Neutrophil (primary cell): ENCODE measurements at regions not wholly inside any gene's neighbourhood (a gene's known extent, or its start where the extent isn't known, plus 50 kb on each side); places are given as distances from the start of the nearest gene placed in this dataset.

ENCODE experiments used
- H3K27ac ChIP-seq: fragments of 200-600 bp; sonication (generic); 2 replicates; pipeline ENCODE4 v1.5.1; 2016; ENCODE audit warnings: mild to moderate bottlenecking, moderate library complexity
- H3K27me3 ChIP-seq: fragments of 200-600 bp; sonication (generic); 2 replicates; pipeline ENCODE4 v1.6.0; 2016; ENCODE audit warnings: mild to moderate bottlenecking
- H3K36me3 ChIP-seq: fragments of 200-600 bp; sonication (generic); 2 replicates; pipeline ENCODE4 v1.5.1; 2017
- H3K4me1 ChIP-seq, 2 experiments: fragments of 200-600 bp in 1 of 2; sonication (generic) in 1 of 2; 1 replicate in 1 of 2; 2 replicates in 1 of 2; pipeline versions ENCODE4 v1.5.1 to v1.6.1; 2013 to 2016; ENCODE audit warnings: low read depth in 1 of 2, low read length in 1 of 2, mild to moderate bottlenecking in 1 of 2, moderate library complexity in 1 of 2; ENCODE audit not compliant: control insufficient read depth in 1 of 2, insufficient read depth in 1 of 2
- H3K4me3 ChIP-seq, 2 experiments: fragments of 200-600 bp in 1 of 2; sonication (generic) in 1 of 2; 1 replicate in 1 of 2; 2 replicates in 1 of 2; pipeline ENCODE4 v1.5.1; 2013 to 2016; ENCODE audit warnings: low read depth in 1 of 2, low read length in 1 of 2, mild to moderate bottlenecking in 1 of 2, moderate library complexity in 1 of 2
- H3K9me3 ChIP-seq: fragments of 200-600 bp; sonication (generic); 2 replicates; pipeline ENCODE4 v1.5.1; 2016
- TF ChIP-seq, protein P1 (sequence below): fragments of 200-600 bp; sonication (generic); IDR thresholded peaks from 2 replicates; pipeline ENCODE4 v1.5.1; 2016; ENCODE audit warnings: antibody characterized with exemption

DNA sequence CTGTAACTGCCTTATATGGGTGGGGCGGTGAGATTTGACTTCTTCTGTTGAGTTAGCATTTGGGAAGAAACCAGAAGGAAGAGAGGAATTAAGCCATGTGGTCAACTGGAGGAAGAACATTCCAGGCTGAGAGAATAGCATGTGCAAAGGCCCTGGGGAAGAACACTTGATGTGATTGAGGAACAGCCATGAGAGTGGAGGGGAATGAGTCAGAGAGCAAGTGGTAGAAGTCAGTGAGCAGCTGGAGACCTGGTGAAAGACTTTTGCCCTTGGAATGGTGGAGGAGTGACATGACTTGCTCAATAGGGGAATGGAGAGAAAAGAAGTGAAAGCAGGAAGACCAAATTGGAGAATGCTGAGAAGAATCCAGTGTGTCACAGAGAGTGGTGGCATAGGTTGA lies 327.8 kb upstream of the HAND2 start:
- H3K27ac ChIP-seq: no peak overlapping the region
- no peaks in the 10 kb centered on the region for H3K9me3 ChIP-seq
- TF ChIP-seq, protein P1, sequence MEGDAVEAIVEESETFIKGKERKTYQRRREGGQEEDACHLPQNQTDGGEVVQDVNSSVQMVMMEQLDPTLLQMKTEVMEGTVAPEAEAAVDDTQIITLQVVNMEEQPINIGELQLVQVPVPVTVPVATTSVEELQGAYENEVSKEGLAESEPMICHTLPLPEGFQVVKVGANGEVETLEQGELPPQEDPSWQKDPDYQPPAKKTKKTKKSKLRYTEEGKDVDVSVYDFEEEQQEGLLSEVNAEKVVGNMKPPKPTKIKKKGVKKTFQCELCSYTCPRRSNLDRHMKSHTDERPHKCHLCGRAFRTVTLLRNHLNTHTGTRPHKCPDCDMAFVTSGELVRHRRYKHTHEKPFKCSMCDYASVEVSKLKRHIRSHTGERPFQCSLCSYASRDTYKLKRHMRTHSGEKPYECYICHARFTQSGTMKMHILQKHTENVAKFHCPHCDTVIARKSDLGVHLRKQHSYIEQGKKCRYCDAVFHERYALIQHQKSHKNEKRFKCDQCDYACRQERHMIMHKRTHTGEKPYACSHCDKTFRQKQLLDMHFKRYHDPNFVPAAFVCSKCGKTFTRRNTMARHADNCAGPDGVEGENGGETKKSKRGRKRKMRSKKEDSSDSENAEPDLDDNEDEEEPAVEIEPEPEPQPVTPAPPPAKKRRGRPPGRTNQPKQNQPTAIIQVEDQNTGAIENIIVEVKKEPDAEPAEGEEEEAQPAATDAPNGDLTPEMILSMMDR: no peak
- H3K27me3 ChIP-seq: no peaks in the 10 kb centered on the region
- H3K36me3 ChIP-seq: no peaks in the 10 kb centered on the region
- H3K4me1 ChIP-seq: no peaks in the 10 kb centered on the region
- no peak overlapping the region for H3K4me3 ChIP-seq

DNA sequence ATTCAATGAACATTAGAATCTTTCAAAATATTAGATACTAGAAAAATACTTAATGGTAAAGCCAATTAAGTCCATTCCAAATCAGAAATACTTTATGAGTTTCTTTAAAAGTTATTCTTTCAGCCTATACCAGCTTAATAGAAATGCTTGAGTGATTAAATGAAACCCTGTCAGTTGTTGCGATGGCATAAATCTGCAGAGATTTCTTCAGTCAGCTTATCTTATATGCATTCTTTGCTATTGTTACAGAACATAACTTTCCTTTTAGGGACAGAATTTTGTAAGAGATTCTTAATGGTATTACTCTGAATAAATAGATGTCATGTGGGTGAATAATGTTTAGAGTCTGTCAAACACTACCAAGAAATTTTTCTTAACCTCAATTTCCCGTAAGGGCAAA lies 325.0 kb upstream of the HAND2 start:
- Histone ChIP-seq H3K9me3 (no peaks in the 10 kb centered on the region), H3K4me3 (no peak overlapping the region), H3K36me3 (no peaks in the 10 kb centered on the region), H3K4me1 (no peaks in the 10 kb centered on the region), H3K27ac (no peak overlapping the region), H3K27me3 (no peaks in the 10 kb centered on the region)
- TF ChIP-seq, protein P1: no peak

DNA sequence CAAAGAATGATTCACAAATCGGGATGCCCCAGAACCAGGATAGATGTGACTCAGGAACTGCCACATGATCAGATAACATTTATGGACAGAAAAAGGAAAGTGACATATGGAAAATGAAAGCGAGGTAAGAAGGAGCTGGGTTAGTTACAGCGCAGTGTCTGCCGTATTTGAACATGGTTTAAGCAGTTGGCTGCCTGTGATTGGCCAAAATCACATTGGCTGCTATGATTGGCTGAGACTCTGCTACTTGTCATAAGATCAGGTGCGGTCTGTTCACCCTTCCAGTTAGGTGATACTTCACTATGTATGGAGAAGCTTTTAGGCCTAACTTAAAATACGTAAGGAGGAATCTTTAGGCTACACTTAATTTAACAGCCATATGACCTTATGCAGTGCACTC lies 322.7 kb upstream of the HAND2 start:
- H3K4me3 ChIP-seq: no peak overlapping the region
- no peaks in the 10 kb centered on the region for H3K36me3 ChIP-seq
- H3K27me3 ChIP-seq: no peaks in the 10 kb centered on the region
- no peaks in the 10 kb centered on the region for H3K9me3 ChIP-seq
- no peaks in the 10 kb centered on the region for H3K4me1 ChIP-seq
- TF ChIP-seq, protein P1: no peak
- no peak overlapping the region for H3K27ac ChIP-seq

DNA sequence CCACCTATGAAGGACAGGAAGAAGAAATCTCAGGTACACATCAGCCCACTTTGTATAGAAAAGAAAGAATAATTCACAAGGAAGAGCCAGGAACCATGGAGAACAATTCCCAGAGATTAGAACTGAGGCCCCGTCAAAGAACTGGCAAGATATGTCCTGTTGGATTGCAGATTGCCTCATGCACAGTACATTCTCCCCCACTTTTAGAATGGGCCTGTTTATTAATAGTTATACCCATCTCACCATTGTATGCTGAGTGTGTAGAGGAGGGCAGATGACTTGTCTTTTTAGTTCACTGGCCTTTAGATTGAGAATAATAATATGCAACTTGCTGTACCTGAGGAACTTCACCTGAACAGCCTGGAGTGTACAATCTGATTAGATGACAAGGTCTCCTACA lies 315.6 kb upstream of the HAND2 start:
- H3K9me3 ChIP-seq: no peaks in the 10 kb centered on the region
- no peaks in the 10 kb centered on the region for H3K27me3 ChIP-seq
- TF ChIP-seq, protein P1: no peak
- H3K4me1 ChIP-seq: no peaks in the 10 kb centered on the region
- no peaks in the 10 kb centered on the region for H3K36me3 ChIP-seq
- H3K27ac ChIP-seq: no peak overlapping the region
- H3K4me3 ChIP-seq: no peak overlapping the region

DNA sequence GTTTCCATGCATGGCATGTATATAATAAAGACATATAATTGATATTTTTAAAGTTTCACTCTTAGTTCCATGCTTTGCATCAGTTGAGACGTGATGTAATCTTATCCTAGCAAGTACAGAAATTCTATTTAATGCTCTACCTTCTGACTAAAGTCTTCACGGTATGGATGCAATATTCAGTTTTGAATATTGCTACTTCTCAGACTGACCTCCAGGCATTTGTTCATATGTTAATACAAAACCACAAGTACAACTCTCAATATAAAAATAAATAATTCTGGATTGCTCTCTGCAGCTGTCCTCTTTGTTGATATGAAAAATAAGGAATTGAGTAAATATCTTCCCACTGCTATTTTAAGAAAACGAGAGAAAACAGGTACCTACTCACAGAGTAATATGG lies 309.8 kb upstream of the HAND2 start:
- TF ChIP-seq, protein P1: no peak
- Histone ChIP-seq H3K9me3 (no peaks in the 10 kb centered on the region), H3K4me3 (no peak overlapping the region), H3K4me1 (no peaks in the 10 kb centered on the region), H3K27me3 (no peaks in the 10 kb centered on the region), H3K27ac (no peak overlapping the region), H3K36me3 (no peaks in the 10 kb centered on the region)

DNA sequence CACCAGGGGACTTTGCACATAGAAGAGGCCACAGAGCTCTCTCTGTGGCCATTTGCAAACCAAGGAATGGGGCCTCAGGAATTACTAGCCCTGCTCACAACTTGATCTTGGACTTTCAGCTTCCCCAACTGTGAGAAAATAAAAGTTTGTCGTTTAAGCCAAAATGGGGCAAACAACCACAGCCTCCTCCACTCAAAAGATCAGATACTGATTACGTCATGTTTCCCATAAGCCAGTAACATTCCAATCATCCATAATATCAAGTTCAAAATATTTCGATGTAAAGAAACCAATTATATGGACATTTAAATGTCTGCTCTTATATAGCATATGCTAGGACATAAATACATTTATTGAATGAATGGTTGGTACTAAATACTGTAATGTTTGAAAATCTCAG lies 307.5 kb upstream of the HAND2 start:
- no peaks in the 10 kb centered on the region for H3K4me1 ChIP-seq
- H3K4me3 ChIP-seq: no peak overlapping the region
- H3K27me3 ChIP-seq: no peaks in the 10 kb centered on the region
- H3K36me3 ChIP-seq: no peaks in the 10 kb centered on the region
- H3K27ac ChIP-seq: no peak overlapping the region
- no peaks in the 10 kb centered on the region for H3K9me3 ChIP-seq
- TF ChIP-seq, protein P1: no peak
